ENCODE measurements at regions not wholly inside any gene's neighbourhood (a gene's known extent, or its start where the extent isn't known, plus 50 kb on each side); places are given as distances from the start of the nearest gene placed in this dataset.
A peak's percentile ranks its signal among the peaks of the same experiment; 100 is the strongest.

DNA sequence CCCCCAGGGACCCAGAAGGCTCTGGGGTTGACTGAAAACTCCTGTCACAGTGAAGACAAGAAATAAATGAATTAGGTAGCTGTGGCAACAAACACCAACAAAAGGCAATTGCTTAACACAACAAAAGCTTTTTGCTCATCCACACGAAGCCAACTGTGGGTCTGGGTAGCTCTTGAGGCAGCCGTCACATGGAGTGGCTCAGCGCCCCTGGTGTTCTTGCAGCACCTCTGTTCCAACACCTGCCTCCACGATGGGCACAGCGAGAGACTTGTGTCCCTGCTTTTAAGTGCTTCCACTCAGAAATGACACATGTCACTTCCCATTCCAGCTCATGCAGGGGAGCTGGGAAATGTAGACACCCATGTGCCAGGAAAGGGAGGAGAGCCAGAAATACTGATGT lies 364.5 kb upstream of the DUSP10 start:
- no peak for ATAC-seq (replicated peaks in 1 of 2)
- no peak overlapping the region for H3K27ac Mint-ChIP-seq
- no peak overlapping the region for H3K4me3 Mint-ChIP-seq
- DNase-seq = no peak
- H3K36me3 Mint-ChIP-seq (ENCODE audit: insufficient read depth in 2 of 2) = no peaks in the 10 kb centered on the region
- H3K9me3 Mint-ChIP-seq = no peaks in the 10 kb centered on the region
- H3K27me3 Mint-ChIP-seq (ENCODE audit: low read depth) = no peaks in the 10 kb centered on the region
- H3K4me1 Mint-ChIP-seq (ENCODE audit: low read depth) = no peaks in the 10 kb centered on the region

DNA sequence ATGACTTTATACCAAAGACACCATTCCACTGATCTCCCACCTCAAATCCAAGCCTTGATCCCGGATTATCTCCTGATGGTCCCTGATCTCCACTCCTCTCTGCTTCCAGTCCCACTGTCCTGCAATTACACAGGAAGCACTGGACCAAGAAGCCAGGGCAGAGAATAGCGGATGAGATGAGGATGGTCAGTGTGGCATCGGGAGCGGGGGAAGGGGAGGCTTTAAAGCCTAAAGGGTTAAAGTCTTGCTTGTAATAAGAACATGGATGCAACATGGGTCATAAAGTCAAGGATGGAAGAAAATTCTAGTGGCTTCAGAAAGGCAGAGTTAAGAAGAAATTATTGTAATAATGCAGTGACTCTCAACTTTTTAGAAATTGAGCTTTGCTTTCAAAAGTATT lies 364.0 kb upstream of the DUSP10 start:
- no peaks in the 10 kb centered on the region for H3K27me3 Mint-ChIP-seq (ENCODE audit: low read depth)
- ATAC-seq (replicated peaks in 1 of 2) (no peak), DNase-seq (no peak)
- no peaks in the 10 kb centered on the region for H3K36me3 Mint-ChIP-seq (ENCODE audit: insufficient read depth in 2 of 2)
- no peak overlapping the region for H3K4me3 Mint-ChIP-seq
- H3K27ac Mint-ChIP-seq = no peak overlapping the region
- no peaks in the 10 kb centered on the region for H3K9me3 Mint-ChIP-seq
- no peaks in the 10 kb centered on the region for H3K4me1 Mint-ChIP-seq (ENCODE audit: low read depth)

DNA sequence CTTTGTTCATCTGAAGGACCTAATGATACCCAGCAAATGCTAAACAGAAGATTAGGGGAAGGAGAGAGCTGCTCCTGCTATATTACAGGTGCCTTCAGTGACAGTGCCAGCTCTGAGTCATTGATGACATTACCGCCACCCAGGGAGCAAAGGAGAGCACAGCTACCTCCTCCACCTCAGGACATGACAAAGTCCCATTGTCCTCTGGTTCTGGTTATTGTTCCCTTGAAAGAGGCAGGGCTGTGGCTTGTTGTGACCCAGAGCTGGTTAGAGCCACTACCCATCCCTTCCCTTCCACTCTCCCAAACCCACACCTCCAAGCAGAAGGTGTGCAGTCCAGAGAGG lies 363.5 kb upstream of the DUSP10 start:
- Mint-ChIP-seq H3K27me3 (ENCODE audit: low read depth) (no peaks in the 10 kb centered on the region), H3K27ac (no peak overlapping the region), H3K9me3 (no peaks in the 10 kb centered on the region), H3K4me3 (no peak overlapping the region), H3K36me3 (ENCODE audit: insufficient read depth in 2 of 2) (no peaks in the 10 kb centered on the region), H3K4me1 (ENCODE audit: low read depth) (no peaks in the 10 kb centered on the region)
- ATAC-seq (replicated peaks in 1 of 2) (no peak), DNase-seq (no peak)

DNA sequence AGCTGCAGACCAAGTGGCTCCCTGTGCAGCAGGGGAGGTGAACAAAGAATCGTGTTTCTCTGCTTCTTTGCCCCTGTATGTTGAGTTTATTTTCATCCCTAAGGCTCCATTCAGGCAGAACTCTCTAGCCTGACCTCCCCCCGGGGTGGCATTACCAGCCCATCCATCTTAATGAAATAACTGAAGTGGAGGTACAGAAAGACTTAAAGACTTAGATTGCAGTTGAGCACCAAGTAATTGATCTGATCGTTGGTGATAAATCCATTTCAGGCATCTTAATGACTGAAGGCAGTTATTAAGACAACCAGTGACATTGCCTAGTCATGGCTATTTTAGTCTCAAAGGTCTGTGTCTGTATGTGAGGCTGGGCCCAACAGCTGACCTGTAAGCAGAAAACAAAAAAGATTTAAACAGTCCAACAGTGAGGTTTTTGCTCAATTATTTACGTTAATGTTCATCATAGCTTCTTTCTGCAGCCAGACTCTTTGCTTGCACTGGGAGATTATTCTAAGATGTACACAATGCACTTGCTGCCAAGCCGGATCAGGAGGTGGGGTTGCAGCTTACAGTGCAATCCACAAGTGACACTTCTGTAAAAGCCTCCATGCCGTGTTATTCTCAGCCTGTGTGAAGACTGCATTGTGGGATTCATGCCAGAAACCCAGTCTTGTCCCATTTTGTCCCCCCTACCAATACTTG lies 363.0 kb upstream of the DUSP10 start:
- Mint-ChIP-seq H3K9me3 (no peaks in the 10 kb centered on the region), H3K4me3 (no peak overlapping the region), H3K36me3 (ENCODE audit: insufficient read depth in 2 of 2) (no peaks in the 10 kb centered on the region), H3K27ac (no peak overlapping the region), H3K27me3 (ENCODE audit: low read depth) (no peaks in the 10 kb centered on the region), H3K4me1 (ENCODE audit: low read depth) (no peaks in the 10 kb centered on the region)
- ATAC-seq (replicated peaks in 1 of 2) (no peak), DNase-seq (no peak)

DNA sequence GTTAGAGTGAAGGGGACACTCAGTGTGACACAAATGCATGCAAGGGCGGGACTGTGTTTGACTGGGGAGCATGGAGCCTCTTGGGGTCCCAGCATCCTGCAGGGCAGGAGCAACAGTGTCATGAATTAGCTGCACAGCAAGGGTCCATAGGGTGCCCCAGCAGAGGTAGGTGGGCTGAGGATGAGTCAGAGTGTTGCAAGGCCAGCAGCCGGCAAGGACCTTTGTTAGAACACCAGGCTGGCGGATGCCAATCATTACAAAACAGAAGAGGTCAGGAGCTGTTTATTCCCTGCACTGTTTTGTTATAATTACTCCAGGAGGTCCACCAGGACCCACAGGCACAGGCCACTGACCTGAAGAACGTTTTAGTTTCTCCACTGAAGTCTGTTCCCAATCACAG lies 362.2 kb upstream of the DUSP10 start:
- DNase-seq (no peak), ATAC-seq (replicated peaks in 1 of 2) (no peak)
- Mint-ChIP-seq H3K27me3 (ENCODE audit: low read depth) (no peaks in the 10 kb centered on the region), H3K4me1 (ENCODE audit: low read depth) (no peaks in the 10 kb centered on the region), H3K9me3 (no peaks in the 10 kb centered on the region), H3K36me3 (ENCODE audit: insufficient read depth in 2 of 2) (no peaks in the 10 kb centered on the region), H3K27ac (no peak overlapping the region), H3K4me3 (no peak overlapping the region)

DNA sequence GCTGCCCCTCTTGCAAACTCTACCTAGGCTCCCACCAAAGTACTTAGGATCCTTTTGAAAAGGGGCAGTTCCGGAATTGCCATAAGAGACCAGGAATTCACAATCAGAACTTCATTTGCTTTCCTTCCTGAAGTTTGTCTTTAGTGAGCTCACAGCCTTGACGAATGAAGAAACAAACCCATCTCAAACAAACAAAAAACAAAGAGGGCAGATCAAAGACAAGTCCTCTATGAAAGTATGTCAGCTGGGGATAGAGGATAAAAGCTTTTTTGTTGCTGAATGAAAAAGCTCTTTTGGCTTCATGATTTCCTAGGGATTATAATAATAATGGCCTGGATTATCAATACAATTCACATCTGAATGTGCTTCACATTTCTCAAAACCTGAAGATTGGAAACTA lies 357.9 kb upstream of the DUSP10 start:
- Mint-ChIP-seq H3K9me3 (no peaks in the 10 kb centered on the region), H3K27ac (no peak overlapping the region), H3K4me1 (ENCODE audit: low read depth) (no peaks in the 10 kb centered on the region), H3K36me3 (ENCODE audit: insufficient read depth in 2 of 2) (no peaks in the 10 kb centered on the region), H3K27me3 (ENCODE audit: low read depth) (no peaks in the 10 kb centered on the region), H3K4me3 (no peak overlapping the region)
- DNase-seq = no peak
- no peak for ATAC-seq (replicated peaks in 1 of 2)

DNA sequence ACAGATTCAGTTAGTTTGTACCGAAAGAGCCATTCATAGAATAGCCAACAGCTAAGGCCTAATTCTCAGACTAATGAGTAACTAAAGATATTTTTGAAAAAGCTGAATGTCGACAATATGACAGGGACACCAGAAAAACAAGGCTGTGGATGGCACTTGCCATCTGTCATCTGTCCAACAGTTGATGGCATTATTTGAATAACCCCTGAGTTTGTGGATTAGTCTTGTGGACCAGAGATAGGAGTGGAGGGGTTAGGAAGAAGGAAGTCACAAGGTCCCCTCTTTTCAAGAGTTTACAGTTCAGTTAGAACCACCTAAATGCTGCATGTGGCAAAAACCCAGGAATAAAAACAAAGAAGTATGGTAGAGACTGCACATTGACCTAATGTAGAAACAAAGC lies 356.5 kb upstream of the DUSP10 start:
- ATAC-seq (replicated peaks in 1 of 2) (no peak), DNase-seq (no peak)
- Mint-ChIP-seq H3K27me3 (ENCODE audit: low read depth) (no peaks in the 10 kb centered on the region), H3K36me3 (ENCODE audit: insufficient read depth in 2 of 2) (no peaks in the 10 kb centered on the region), H3K27ac (no peak overlapping the region), H3K4me3 (no peak overlapping the region), H3K9me3 (no peaks in the 10 kb centered on the region), H3K4me1 (ENCODE audit: low read depth) (no peaks in the 10 kb centered on the region)

DNA sequence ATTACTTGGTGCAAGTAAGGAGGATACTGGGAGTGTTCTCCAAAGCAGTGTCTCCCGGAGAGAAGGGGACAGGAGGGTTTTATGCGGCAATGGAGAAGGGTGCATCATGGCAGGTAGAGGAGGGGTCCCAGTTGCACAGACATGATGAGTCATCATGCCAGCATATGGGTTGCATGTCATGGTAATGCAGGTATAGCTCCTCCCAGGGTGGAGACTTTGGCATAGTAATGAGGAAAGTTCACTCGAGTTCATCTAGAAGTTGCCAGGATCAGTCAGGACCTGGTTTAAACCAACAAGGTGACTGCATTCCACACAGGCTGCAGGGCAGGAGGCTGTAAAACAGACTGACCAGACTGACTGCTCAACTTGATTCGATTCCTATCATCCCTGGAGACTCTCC lies 355.7 kb upstream of the DUSP10 start:
- ATAC-seq (replicated peaks in 1 of 2) (no peak), DNase-seq (no peak)
- no peaks in the 10 kb centered on the region for H3K36me3 Mint-ChIP-seq (ENCODE audit: insufficient read depth in 2 of 2)
- H3K4me1 Mint-ChIP-seq (ENCODE audit: low read depth) = no peaks in the 10 kb centered on the region
- H3K4me3 Mint-ChIP-seq = no peak overlapping the region
- no peak overlapping the region for H3K27ac Mint-ChIP-seq
- H3K27me3 Mint-ChIP-seq (ENCODE audit: low read depth) = no peaks in the 10 kb centered on the region
- no peaks in the 10 kb centered on the region for H3K9me3 Mint-ChIP-seq

DNA sequence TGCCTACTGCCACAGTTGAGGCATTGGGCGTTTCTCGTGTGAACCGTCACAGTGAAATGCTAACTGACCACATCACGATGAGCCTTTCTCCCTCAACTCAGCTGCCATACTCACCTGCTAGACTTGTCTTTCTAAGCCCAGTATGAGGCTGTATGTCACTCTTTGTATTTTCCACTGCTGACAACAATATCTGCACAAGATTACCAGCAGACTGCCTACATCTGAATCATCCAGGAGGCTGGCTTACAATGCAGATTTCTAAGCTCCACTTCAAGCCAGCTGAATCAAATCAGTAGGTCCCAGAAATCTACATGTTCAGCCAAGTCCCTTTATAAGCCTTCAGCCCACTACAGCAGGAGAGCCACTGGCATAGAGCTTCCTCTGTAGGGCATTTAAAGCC lies 355.0 kb upstream of the DUSP10 start:
- Mint-ChIP-seq H3K27me3 (ENCODE audit: low read depth) (no peaks in the 10 kb centered on the region), H3K36me3 (ENCODE audit: insufficient read depth in 2 of 2) (no peaks in the 10 kb centered on the region), H3K27ac (no peak overlapping the region), H3K9me3 (no peaks in the 10 kb centered on the region), H3K4me1 (ENCODE audit: low read depth) (no peaks in the 10 kb centered on the region), H3K4me3 (no peak overlapping the region)
- DNase-seq (no peak), ATAC-seq (replicated peaks in 1 of 2) (no peak)

DNA sequence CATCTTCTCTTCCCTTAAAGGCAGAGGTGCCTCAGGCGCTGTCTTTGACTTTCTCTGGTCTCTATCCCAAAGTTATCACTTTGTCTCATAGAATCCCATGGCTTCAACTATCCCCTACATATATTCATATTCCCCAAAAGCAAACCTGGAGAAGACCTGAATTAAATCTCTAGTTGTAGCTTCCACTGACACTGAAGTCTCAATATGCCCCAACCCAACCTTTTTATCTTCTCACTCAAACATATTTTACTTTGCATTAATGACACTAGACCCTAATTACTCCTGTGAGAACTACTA lies 354.5 kb upstream of the DUSP10 start:
- ATAC-seq (replicated peaks in 1 of 2) = peak in 1 of 2 donors; percentile 5
- Mint-ChIP-seq H3K27me3 (ENCODE audit: low read depth) (no peaks in the 10 kb centered on the region), H3K9me3 (no peaks in the 10 kb centered on the region), H3K4me3 (no peak overlapping the region), H3K36me3 (ENCODE audit: insufficient read depth in 2 of 2) (no peaks in the 10 kb centered on the region), H3K4me1 (ENCODE audit: low read depth) (no peaks in the 10 kb centered on the region), H3K27ac (no peak overlapping the region)
- DNase-seq = no peak

DNA sequence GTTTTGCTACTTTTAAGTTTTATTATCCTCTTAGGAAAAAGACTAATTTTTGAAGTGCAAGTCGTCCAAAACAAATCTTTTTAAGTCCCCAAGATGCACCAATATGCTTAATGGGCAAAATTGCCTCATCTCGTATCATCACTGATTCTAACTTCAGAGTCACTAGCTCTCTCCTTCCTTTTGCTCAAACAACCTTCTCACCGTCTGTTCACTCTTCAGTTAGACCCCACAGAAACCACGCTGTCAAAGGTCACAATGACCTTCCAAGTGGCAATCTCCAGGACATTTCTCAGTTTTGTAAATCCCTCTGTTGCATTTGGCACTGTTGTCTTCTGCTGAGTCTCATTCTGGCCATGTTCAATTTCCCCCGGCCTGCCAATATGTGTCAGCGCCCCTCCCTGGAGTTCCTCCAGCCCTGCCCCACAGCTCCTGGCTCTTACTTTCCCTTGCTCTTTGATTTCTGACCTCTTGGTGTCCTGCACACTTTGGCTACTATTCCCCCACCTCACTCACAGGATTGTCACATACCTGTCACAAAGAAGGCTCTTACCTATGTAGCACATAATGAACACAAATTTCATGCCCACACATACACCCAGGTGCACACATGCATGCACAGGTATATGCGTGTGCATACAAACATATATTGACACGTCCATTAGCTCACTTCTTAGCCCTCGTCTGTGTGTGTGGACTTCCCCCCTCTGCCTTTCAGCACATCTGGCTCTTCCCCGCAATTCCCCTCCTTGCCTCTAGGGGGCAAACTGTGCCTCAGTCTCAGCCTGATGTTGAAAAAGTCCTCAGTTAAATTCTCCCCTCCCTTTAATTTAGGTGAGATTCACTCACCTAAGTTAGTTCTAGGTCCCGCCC lies 354.0 kb upstream of the DUSP10 start:
- Mint-ChIP-seq H3K9me3 (no peaks in the 10 kb centered on the region), H3K4me1 (ENCODE audit: low read depth) (no peaks in the 10 kb centered on the region), H3K27me3 (ENCODE audit: low read depth) (no peaks in the 10 kb centered on the region), H3K4me3 (no peak overlapping the region), H3K36me3 (ENCODE audit: insufficient read depth in 2 of 2) (no peaks in the 10 kb centered on the region), H3K27ac (no peak overlapping the region)
- peak; percentile 53 to 63 for DNase-seq
- ATAC-seq (replicated peaks in 1 of 2) = peak; percentile 52 to 71

DNA sequence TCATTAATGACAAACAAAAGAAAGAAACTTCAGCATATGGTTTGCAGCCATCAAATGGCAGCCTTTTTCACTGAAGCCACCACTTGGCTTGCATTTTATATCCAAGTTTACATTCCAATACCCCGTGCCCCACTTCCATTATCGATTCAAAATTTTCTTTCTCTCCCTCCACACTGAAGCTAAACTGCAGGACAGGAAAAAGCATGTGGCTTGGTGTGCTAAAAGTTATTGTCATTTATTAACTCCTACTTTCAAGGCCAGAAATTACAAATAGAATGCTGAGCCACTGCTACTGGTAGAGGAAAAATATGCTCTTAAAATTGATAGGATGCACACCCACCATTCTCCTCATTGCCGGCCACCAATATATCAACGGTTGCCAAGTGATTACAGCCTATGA lies 351.6 kb upstream of the DUSP10 start:
- Mint-ChIP-seq H3K9me3 (no peaks in the 10 kb centered on the region), H3K27ac (no peak overlapping the region), H3K4me1 (ENCODE audit: low read depth) (no peaks in the 10 kb centered on the region), H3K27me3 (ENCODE audit: low read depth) (no peaks in the 10 kb centered on the region), H3K36me3 (ENCODE audit: insufficient read depth in 2 of 2) (no peaks in the 10 kb centered on the region), H3K4me3 (no peak overlapping the region)
- DNase-seq = no peak
- ATAC-seq (replicated peaks in 1 of 2) = no peak

DNA sequence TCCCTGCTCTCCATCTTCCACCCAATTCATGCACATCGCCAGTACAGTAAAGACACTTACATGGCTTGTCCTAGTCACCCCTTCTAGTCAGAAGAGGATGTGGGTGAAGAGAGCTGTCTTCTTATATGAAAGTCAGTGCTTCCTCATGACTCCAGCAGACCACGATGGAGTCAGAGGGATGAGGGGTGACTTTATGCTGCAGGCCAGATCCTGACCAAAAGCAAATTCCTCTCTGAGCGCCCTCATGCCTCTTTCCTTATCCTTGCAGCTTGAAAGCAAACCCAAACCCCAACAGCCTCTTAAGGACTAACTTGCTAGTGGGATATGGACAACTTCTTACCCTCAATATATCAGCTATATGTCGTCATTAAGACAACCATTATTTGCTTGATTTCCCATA lies 348.2 kb upstream of the DUSP10 start:
- DNase-seq = no peak
- H3K27me3 Mint-ChIP-seq (ENCODE audit: low read depth) = peaks cover 5% of the 10 kb centered on the region
- H3K4me3 Mint-ChIP-seq = no peak overlapping the region
- no peak overlapping the region for H3K27ac Mint-ChIP-seq
- no peaks in the 10 kb centered on the region for H3K4me1 Mint-ChIP-seq (ENCODE audit: low read depth)
- peaks cover 3% of the 10 kb centered on the region in 2 donors for H3K36me3 Mint-ChIP-seq (ENCODE audit: insufficient read depth in 2 of 2)
- no peak for ATAC-seq (replicated peaks in 1 of 2)
- H3K9me3 Mint-ChIP-seq = peaks cover 1% of the 10 kb centered on the region in 2 donors

Measured in activated T-cell treated with anti-CD3 and anti-CD28 coated beads, Interleukin-2, amount 50 U/mL, for 72 hours (primary cell).